DND-41 (cell line): ENCODE measurements at regions not wholly inside any gene's neighbourhood (a gene's known extent, or its start where the extent isn't known, plus 50 kb on each side); places are given as distances from the start of the nearest gene placed in this dataset.

Experiments
- ATAC-seq: fragments of 200-7000 bp; cut with Tn5 transposase; 3 replicates; pipeline ENCODE4 v1.9.1; 2021; ENCODE audit warnings: low read depth; ENCODE audit not compliant: insufficient read depth
- DNase-seq: peaks from one replicate; pipeline ENCODE4 v3.0.0-alpha.2; 2020
- H2AFZ ChIP-seq: 2 replicates; pipeline ENCODE4 v1.6.0; 2012; ENCODE audit warnings: low read depth, low read length
- H3K27ac ChIP-seq: 2 replicates; pipeline ENCODE4 v1.5.1; 2012; ENCODE audit warnings: low read length, inconsistent platforms
- H3K27me3 ChIP-seq: fragments of 200-600 bp; sonication (generic); 2 replicates; pipeline ENCODE4 v1.6.0; 2012; ENCODE audit warnings: low read length, mild to moderate bottlenecking, inconsistent platforms; ENCODE audit not compliant: insufficient read depth, poor library complexity
- H3K36me3 ChIP-seq: 2 replicates; pipeline ENCODE4 v1.5.1; 2012; ENCODE audit warnings: low read length, inconsistent platforms; ENCODE audit not compliant: insufficient read depth
- H3K4me1 ChIP-seq: 2 replicates; pipeline ENCODE4 v1.5.1; 2012; ENCODE audit warnings: mild to moderate bottlenecking, low read length; ENCODE audit not compliant: insufficient read depth
- H3K4me2 ChIP-seq: 2 replicates; pipeline ENCODE4 v1.6.0; 2012; ENCODE audit warnings: mild to moderate bottlenecking, moderate library complexity, low read length, inconsistent platforms; ENCODE audit not compliant: insufficient read depth
- H3K4me3 ChIP-seq, 2 experiments: fragments of 200-600 bp in 1 of 2; shearing (Covaris generic) in 1 of 2; 2 replicates each; pipeline ENCODE4 v1.5.1; 2012 to 2016; ENCODE audit warnings: inconsistent platforms in 2 of 2, low read length in 2 of 2, mild to moderate bottlenecking in 2 of 2, low read depth in 1 of 2, moderate library complexity in 1 of 2
- H3K79me2 ChIP-seq: 2 replicates; pipeline ENCODE4 v1.6.0; 2012; ENCODE audit warnings: low read length, inconsistent platforms; ENCODE audit not compliant: insufficient read depth
- H3K9ac ChIP-seq: 2 replicates; pipeline ENCODE4 v1.6.0; 2012; ENCODE audit warnings: low read depth, mild to moderate bottlenecking, inconsistent platforms, low read length, moderate library complexity
- H3K9me3 ChIP-seq: 2 replicates; pipeline ENCODE4 v1.5.1; 2012; ENCODE audit warnings: low read length, moderate library complexity, mild to moderate bottlenecking, inconsistent platforms; ENCODE audit not compliant: insufficient read depth, severe bottlenecking
- H4K20me1 ChIP-seq: 2 replicates; pipeline ENCODE4 v1.6.0; 2012; ENCODE audit warnings: low read length; ENCODE audit not compliant: insufficient read depth
- CTCF ChIP-seq: IDR thresholded peaks from 2 replicates; pipeline ENCODE4 v1.5.1; 2012; ENCODE audit warnings: borderline replicate concordance, low read length, moderate library complexity, mild to moderate bottlenecking; ENCODE audit not compliant: poor library complexity, severe bottlenecking; ENCODE audit errors: extremely low read depth
- EZH2 ChIP-seq: IDR thresholded peaks from 3 replicates; pipeline ENCODE4 v1.6.1; 2012; ENCODE audit warnings: borderline replicate concordance, low read depth, mild to moderate bottlenecking, moderate library complexity, low read length, inconsistent platforms; ENCODE audit not compliant: severe bottlenecking

- no peaks in the 10 kb centered on the region for H4K20me1 ChIP-seq
- H3K4me1 ChIP-seq: no peaks in the 10 kb centered on the region
- DNase-seq (no peak), ATAC-seq (no peak)
- H2AFZ ChIP-seq: no peak overlapping the region
- H3K9ac ChIP-seq: no peak overlapping the region
- H3K9me3 ChIP-seq: no peaks in the 10 kb centered on the region
- no peak overlapping the region for H3K4me2 ChIP-seq
- no peaks in the 10 kb centered on the region for H3K79me2 ChIP-seq
- no peak overlapping the region for H3K27ac ChIP-seq
- no peak for TF ChIP-seq CTCF
- TF ChIP-seq EZH2: no peak
- H3K36me3 ChIP-seq: no peaks in the 10 kb centered on the region
- no peak overlapping the region for H3K4me3 ChIP-seq
- H3K27me3 ChIP-seq: no peaks in the 10 kb centered on the region
Observed at GRCh38 chr2:147646818-147647468, 197.9 kb upstream of the ACVR2A start.

GRCh38 chr2:147644491-147644890, 200.3 kb upstream of the ACVR2A start:
- Histone ChIP-seq H3K27me3 (no peaks in the 10 kb centered on the region), H3K4me1 (no peaks in the 10 kb centered on the region), H3K4me3 (no peak overlapping the region), H3K79me2 (no peaks in the 10 kb centered on the region), H3K4me2 (no peak overlapping the region), H3K27ac (no peak overlapping the region), H3K36me3 (no peaks in the 10 kb centered on the region), H2AFZ (no peak overlapping the region), H4K20me1 (no peaks in the 10 kb centered on the region), H3K9ac (no peak overlapping the region), H3K9me3 (no peaks in the 10 kb centered on the region)
- DNase-seq (no peak), ATAC-seq (no peak)
- no peak for TF ChIP-seq EZH2
- no peak for TF ChIP-seq CTCF

- H3K36me3 ChIP-seq: no peaks in the 10 kb centered on the region
- TF ChIP-seq CTCF (no peak), EZH2 (no peak)
- no peaks in the 10 kb centered on the region for H4K20me1 ChIP-seq
- no peak overlapping the region for H3K27ac ChIP-seq
- DNase-seq (no peak), ATAC-seq (no peak)
- H3K4me2 ChIP-seq: no peak overlapping the region
- H3K79me2 ChIP-seq: no peaks in the 10 kb centered on the region
- no peak overlapping the region for H3K4me3 ChIP-seq
- H2AFZ ChIP-seq: no peak overlapping the region
- no peaks in the 10 kb centered on the region for H3K4me1 ChIP-seq
- H3K9ac ChIP-seq: no peak overlapping the region
- no peaks in the 10 kb centered on the region for H3K27me3 ChIP-seq
- H3K9me3 ChIP-seq: no peaks in the 10 kb centered on the region
Observed at GRCh38 chr2:147642765-147643164, 202.1 kb upstream of the ACVR2A start.
